Gastrocnemius medialis (tissue), 4 donors: ENCODE measurements at regions not wholly inside any gene's neighbourhood (a gene's known extent, or its start where the extent isn't known, plus 50 kb on each side); places are given as distances from the start of the nearest gene placed in this dataset.

Experiments used
- POLR2A ChIP-seq, 2 donors: fragments of 450-650 bp; IDR thresholded peaks; one replicate each; pipeline ENCODE4 v1.6.1; 2017; ENCODE audit warnings: antibody characterized with exemption in 2 of 2, mild to moderate bottlenecking in 2 of 2, moderate library complexity in 2 of 2
- TF ChIP-seq, protein P1 (sequence below), 5 experiments: fragments of 450-650 bp in 3 of 5; fragments of 200-600 bp in 2 of 5; sonication (generic) in 2 of 5; IDR thresholded peaks in 4 of 5; conservative IDR thresholded peaks in 1 of 5; 1 replicate in 4 of 5; 2 replicates in 1 of 5; pipeline ENCODE4 v1.5.1; 2016 to 2019; ENCODE audit warnings: antibody characterized with exemption in 5 of 5, mild to moderate bottlenecking in 3 of 5, moderate library complexity in 3 of 5

GRCh38 chr5:1703352-1704050 is 96.1 kb downstream of the MRPL36 start:
- TF ChIP-seq, protein P1, sequence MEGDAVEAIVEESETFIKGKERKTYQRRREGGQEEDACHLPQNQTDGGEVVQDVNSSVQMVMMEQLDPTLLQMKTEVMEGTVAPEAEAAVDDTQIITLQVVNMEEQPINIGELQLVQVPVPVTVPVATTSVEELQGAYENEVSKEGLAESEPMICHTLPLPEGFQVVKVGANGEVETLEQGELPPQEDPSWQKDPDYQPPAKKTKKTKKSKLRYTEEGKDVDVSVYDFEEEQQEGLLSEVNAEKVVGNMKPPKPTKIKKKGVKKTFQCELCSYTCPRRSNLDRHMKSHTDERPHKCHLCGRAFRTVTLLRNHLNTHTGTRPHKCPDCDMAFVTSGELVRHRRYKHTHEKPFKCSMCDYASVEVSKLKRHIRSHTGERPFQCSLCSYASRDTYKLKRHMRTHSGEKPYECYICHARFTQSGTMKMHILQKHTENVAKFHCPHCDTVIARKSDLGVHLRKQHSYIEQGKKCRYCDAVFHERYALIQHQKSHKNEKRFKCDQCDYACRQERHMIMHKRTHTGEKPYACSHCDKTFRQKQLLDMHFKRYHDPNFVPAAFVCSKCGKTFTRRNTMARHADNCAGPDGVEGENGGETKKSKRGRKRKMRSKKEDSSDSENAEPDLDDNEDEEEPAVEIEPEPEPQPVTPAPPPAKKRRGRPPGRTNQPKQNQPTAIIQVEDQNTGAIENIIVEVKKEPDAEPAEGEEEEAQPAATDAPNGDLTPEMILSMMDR (IDR thresholded peaks at IDR 0.05 in 4 of 5, conservative IDR thresholded peaks at IDR 0.05 in 1 of 5), result no peak
- no peak for TF ChIP-seq POLR2A (IDR thresholded peaks at IDR 0.05)
